H54 (cell line): ENCODE measurements at regions not wholly inside any gene's neighbourhood (a gene's known extent, or its start where the extent isn't known, plus 50 kb on each side); places are given as distances from the start of the nearest gene placed in this dataset.

Source experiments
- DNase-seq: peaks from one replicate; pipeline ENCODE4 v3.0.0; 2011; ENCODE audit warnings: low spot score, mixed read lengths; ENCODE audit not compliant: insufficient read length
- FAIRE-seq: peaks from 3 replicates; lab custom pipeline; 2011; peaks lifted over from hg19 to GRCh38; lab: Jason Lieb, UNC
- POLR2A ChIP-seq: IDR thresholded peaks from 2 replicates; pipeline ENCODE4 v1.6.1; 2011; ENCODE audit warnings: low read depth, mild to moderate bottlenecking, low read length

GRCh38 chr18:68283834-68284233 lies 431.1 kb downstream of the TMX3 start:
- DNase-seq (no peak), FAIRE-seq (no peak)
- TF ChIP-seq POLR2A: no peak

GRCh38 chr18:68282232-68282631 lies 432.7 kb downstream of the TMX3 start:
- FAIRE-seq: no peak
- no peak for DNase-seq
- TF ChIP-seq POLR2A: no peak

GRCh38 chr18:68275616-68276015 lies 439.3 kb downstream of the TMX3 start:
- FAIRE-seq (peak; percentile 81), DNase-seq (no peak)
- no peak for TF ChIP-seq POLR2A

DNA sequence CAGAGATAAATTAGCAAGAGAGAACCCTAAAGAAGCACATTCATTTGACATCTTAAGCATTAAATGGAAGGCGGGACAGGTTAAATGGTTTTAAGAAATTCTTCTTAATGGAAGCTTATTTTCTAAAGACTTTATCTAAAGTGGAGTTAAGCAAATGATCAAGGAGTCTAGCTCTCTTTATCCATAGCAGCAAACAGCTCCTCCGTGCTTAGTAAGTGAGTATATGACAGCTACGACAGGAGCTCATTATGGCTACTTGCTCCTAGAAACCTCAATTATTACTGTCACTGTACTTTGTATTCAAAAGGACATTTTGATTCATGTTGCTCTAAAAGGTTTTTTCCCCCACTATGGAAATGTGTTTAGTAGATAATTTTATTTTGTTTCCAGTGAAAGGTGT lies 444.9 kb downstream of the TMX3 start:
- no peak for TF ChIP-seq POLR2A
- DNase-seq (no peak), FAIRE-seq (no peak)

- FAIRE-seq: peak; percentile 41
- no peak for DNase-seq
- TF ChIP-seq POLR2A: no peak
Observed at GRCh38 chr18:68267583-68267982, 447.3 kb downstream of the TMX3 start.

- FAIRE-seq (no peak), DNase-seq (no peak)
- TF ChIP-seq POLR2A: no peak
Observed at GRCh38 chr18:68263481-68263880, 451.4 kb downstream of the TMX3 start.

DNA sequence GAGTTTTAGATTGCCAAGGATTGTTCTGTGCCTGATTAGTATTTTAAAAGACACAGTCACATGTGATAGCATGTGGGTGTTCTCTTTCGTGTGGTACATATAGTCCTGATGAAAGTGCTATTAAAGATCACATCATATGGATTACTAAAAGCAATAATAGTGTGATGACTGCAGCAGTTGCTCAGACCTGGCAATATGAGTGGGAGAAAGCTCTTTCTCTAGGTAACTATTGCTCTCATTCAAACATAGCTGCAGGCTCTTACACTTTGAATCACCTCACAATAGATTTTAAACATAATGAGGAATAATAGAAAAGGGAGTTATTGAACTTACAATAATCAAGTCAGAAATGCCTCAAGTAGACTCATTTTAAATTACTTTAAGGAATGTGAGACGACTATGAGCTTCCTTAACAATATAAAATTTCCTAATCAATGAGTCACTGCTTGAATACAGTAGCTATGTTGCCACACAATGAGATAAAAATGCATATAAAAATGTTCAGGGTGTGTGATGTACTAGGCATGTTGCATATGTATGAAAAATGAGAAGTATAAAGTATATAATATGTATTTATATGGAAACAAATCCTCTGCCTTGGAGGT lies 452.1 kb downstream of the TMX3 start:
- FAIRE-seq (no peak), DNase-seq (peak; percentile 12)
- no peak for TF ChIP-seq POLR2A

- FAIRE-seq: no peak
- no peak for DNase-seq
- TF ChIP-seq POLR2A: no peak
Observed at GRCh38 chr18:68256418-68257067, 458.4 kb downstream of the TMX3 start.

DNA sequence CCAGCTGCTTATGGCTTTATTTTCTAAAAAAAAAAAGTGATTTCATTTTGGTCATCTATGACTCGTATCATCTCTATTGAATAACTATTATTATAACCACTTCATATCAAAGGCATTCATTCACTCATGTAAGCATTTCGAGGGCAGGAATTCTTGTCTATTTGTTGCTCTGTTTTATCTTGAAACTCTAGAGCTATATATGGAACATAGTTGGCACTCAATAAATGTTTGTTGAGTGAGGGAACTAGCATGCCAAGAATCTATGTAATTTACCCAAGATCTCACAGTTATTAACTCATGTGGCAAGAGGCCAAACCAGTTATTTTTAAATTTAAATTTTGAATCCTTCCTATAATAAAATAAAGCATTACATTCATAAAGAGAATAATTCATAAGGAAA lies 470.1 kb downstream of the TMX3 start:
- DNase-seq (no peak), FAIRE-seq (no peak)
- TF ChIP-seq POLR2A: no peak

DNA sequence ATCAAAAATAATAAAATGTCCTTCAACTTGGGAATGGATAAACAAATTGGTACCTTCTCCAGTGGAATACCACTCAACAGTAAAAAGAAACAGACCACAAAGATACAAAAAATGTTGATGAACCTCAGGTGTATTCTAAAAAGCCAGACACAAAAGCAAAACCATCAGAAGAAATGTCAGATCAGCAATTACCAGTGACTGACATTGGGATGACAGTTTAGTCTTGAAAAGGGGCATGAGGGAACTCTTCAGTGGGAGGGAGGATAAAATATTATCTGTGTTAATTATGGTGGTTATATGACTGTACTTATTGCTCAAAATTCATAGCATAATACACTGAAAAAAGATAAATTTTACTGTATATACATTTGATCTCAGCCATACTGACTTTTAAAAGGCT lies 473.0 kb downstream of the TMX3 start:
- DNase-seq: no peak
- TF ChIP-seq POLR2A: no peak
- no peak for FAIRE-seq

GRCh38 chr18:68234676-68235075 lies 480.2 kb downstream of the TMX3 start:
- no peak for TF ChIP-seq POLR2A
- no peak for DNase-seq
- no peak for FAIRE-seq

- FAIRE-seq (no peak), DNase-seq (no peak)
- no peak for TF ChIP-seq POLR2A
Observed at GRCh38 chr18:68234131-68234530, 480.8 kb downstream of the TMX3 start.

DNA sequence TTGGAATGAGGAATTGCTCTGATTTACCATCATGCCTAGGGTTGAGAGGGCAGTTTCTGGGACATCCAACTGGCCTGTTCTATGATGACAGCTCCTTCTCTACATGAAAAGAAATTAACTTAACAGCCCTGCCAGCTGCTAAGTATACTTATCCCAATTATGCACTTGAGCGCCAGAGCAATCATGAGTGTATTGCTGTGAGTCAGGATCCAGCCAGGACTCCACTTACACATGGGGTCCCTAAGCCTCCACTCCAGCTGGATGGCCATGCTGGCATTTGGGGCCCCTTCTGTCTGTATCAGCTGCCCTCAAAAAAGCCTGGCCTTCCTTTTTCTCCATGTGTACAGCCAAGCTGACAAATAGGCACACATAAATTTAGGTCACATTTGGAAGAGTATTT lies 481.9 kb downstream of the TMX3 start:
- TF ChIP-seq POLR2A: no peak
- no peak for FAIRE-seq
- DNase-seq: no peak

- no peak for DNase-seq
- no peak for FAIRE-seq
- TF ChIP-seq POLR2A: no peak
Observed at GRCh38 chr18:68229351-68229750, 485.6 kb downstream of the TMX3 start.

DNA sequence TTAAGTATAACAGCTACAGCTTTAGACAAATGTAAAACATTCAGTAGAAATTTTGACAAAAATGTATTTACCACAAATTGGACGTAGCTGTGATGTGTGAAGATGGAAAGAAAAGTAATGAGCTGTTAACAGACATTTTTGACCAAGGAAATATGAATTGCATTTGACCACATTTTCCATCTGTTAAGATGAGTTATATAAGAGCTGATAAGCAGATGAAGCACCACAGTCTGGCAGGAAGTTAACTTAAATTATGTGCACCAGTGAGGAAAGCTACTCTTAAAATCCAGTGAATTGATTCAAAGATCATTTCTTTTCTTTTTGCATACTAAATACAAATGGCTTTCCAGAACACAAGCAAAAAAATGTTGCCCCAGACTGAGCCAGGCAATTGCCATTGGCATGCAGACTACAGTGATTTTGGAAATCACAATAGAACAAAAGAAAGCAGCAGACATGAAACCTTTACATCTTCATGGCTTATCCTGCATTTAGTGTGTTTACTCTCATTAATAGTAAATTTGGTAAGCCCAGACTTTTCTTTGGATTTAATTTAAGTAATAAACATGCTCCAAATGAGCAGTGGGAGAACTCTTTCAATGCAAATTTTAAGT lies 493.7 kb downstream of the TMX3 start:
- DNase-seq (no peak), FAIRE-seq (no peak)
- no peak for TF ChIP-seq POLR2A
